Right atrium auricular region (tissue), 2 donors: ENCODE measurements at regions not wholly inside any gene's neighbourhood (a gene's known extent, or its start where the extent isn't known, plus 50 kb on each side); places are given as distances from the start of the nearest gene placed in this dataset.

Experiments used
- DNase-seq: peaks from one replicate; pipeline ENCODE4 v3.0.0-alpha.2; 2019; ENCODE audit warnings: low spot score
- H3K27ac ChIP-seq, 2 donors: fragments of 200-600 bp; sonication (generic); 1 replicate in 1 of 2; 2 replicates in 1 of 2; pipeline ENCODE4 v1.5.1; 2016 to 2019
- H3K27me3 ChIP-seq, 2 donors: fragments of 200-600 bp; sonication (generic); one replicate each; pipeline versions ENCODE4 v1.5.1 to v1.6.0; 2017 to 2019
- H3K36me3 ChIP-seq: fragments of 200-600 bp; sonication (generic); one replicate; pipeline ENCODE4 v1.5.1; 2016
- H3K4me1 ChIP-seq, 2 donors: fragments of 200-600 bp; sonication (generic); one replicate each; pipeline versions ENCODE4 v1.5.1 to v1.6.0; 2017 to 2019
- H3K4me3 ChIP-seq, 2 donors: fragments of 200-600 bp; sonication (generic); 1 replicate in 1 of 2; 2 replicates in 1 of 2; pipeline ENCODE4 v1.5.1; 2017 to 2019; ENCODE audit warnings: mild to moderate bottlenecking in 1 of 2, moderate library complexity in 1 of 2
- H3K9me3 ChIP-seq, 2 donors: fragments of 200-600 bp; sonication (generic); one replicate each; pipeline ENCODE4 v1.5.1; 2019
- TF ChIP-seq, protein P1 (sequence below), 2 donors: fragments of 200-600 bp; sonication (generic); IDR thresholded peaks; one replicate each; pipeline ENCODE4 v1.5.1; 2019; ENCODE audit warnings: antibody characterized with exemption in 2 of 2

DNA sequence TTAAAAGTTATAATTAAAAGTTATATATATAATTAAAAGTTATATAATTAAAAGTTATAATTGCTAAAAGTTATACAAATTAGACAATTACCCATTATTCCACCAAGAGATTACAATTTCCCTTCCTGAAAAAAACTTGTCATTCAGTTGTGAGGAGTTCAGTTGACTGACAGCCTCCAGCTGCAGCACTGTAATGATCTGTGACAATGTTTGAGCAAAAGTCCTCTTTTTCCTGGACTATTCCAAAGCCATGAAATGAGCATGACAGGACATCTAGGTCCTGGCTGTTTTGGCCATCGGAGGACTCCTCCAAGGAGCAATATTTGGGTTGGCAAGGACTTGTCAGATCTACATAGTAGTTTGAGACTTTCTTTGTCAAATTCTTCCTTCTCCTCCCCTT is 258.7 kb upstream of the EDNRB start:
- no peak for DNase-seq
- H3K4me3 ChIP-seq = no peak overlapping the region
- no peaks in the 10 kb centered on the region for H3K27me3 ChIP-seq
- no peaks in the 10 kb centered on the region for H3K36me3 ChIP-seq
- no peaks in the 10 kb centered on the region for H3K9me3 ChIP-seq
- TF ChIP-seq, protein P1, sequence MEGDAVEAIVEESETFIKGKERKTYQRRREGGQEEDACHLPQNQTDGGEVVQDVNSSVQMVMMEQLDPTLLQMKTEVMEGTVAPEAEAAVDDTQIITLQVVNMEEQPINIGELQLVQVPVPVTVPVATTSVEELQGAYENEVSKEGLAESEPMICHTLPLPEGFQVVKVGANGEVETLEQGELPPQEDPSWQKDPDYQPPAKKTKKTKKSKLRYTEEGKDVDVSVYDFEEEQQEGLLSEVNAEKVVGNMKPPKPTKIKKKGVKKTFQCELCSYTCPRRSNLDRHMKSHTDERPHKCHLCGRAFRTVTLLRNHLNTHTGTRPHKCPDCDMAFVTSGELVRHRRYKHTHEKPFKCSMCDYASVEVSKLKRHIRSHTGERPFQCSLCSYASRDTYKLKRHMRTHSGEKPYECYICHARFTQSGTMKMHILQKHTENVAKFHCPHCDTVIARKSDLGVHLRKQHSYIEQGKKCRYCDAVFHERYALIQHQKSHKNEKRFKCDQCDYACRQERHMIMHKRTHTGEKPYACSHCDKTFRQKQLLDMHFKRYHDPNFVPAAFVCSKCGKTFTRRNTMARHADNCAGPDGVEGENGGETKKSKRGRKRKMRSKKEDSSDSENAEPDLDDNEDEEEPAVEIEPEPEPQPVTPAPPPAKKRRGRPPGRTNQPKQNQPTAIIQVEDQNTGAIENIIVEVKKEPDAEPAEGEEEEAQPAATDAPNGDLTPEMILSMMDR (IDR thresholded peaks at IDR 0.05) = no peak
- no peak overlapping the region for H3K27ac ChIP-seq
- H3K4me1 ChIP-seq = no peaks in the 10 kb centered on the region

DNA sequence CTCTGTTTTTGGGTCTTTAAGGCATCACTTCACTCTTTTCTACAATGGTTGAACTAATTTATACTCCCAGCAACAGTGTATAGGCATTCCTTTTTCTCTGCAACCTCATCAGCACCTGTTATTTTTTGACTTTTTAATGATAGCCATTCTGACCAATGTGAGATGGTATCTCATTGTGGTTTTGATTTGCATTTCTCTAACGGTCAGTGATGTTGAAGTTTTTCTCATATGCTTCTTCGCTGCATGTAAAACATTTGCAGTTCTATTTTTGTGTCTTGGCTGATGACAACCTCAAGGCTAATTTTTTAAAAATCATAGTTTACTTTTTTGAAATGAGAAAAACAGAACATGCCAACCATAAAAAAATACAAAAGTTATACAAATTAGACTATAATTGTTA is 258.2 kb upstream of the EDNRB start:
- TF ChIP-seq, protein P1 (IDR thresholded peaks at IDR 0.05) = no peak
- Histone ChIP-seq H3K36me3 (no peaks in the 10 kb centered on the region), H3K4me3 (no peak overlapping the region), H3K27ac (no peak overlapping the region), H3K4me1 (no peaks in the 10 kb centered on the region), H3K9me3 (no peaks in the 10 kb centered on the region), H3K27me3 (no peaks in the 10 kb centered on the region)
- no peak for DNase-seq

DNA sequence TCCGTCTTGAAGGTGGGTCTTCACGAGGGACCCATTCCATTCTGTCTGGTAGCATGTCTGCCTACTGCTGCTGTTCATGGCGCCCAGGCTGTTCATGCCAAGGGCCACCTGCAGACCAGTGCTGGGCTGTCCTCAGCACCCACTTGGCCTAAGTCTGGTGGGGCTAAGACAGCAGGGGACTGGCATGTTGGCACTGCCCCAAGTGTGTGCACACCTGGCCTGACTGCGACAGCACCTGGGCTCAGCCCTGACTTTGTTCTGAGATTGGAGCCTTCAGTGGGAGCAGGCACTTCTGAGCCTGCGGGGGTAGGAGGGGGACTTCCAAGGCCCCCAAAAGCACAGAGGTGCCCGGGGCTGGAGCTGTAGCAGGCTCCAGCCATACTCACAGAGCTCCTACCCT is 250.8 kb upstream of the EDNRB start:
- Histone ChIP-seq H3K4me3 (no peak overlapping the region), H3K36me3 (no peaks in the 10 kb centered on the region), H3K4me1 (no peaks in the 10 kb centered on the region), H3K27ac (no peak overlapping the region), H3K9me3 (no peaks in the 10 kb centered on the region), H3K27me3 (no peaks in the 10 kb centered on the region)
- TF ChIP-seq, protein P1 (IDR thresholded peaks at IDR 0.05) = no peak
- DNase-seq = no peak

DNA sequence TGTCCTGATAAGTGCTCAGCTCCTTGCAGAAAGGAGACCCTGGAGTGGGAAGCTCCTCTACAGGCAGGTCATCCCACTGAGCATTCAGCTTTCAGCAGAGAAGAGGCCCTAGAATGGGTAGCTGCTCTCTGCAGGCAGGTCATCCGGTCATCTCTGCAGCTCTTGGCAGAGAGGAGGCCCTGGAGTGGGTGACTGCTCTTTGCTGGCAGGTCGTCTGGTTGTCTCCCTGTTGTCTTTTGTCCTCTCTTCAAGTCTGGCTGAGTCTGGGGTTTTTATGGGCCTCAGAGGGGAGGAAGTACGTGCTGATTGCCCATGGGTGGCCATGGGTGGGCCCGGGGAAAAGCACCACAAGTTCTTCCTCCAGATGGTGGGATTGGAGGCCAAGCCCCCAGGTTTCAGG is 250.3 kb upstream of the EDNRB start:
- H3K27me3 ChIP-seq = no peaks in the 10 kb centered on the region
- H3K4me1 ChIP-seq = no peaks in the 10 kb centered on the region
- DNase-seq = no peak
- H3K36me3 ChIP-seq = no peaks in the 10 kb centered on the region
- no peak overlapping the region for H3K4me3 ChIP-seq
- H3K27ac ChIP-seq = no peak overlapping the region
- no peaks in the 10 kb centered on the region for H3K9me3 ChIP-seq
- TF ChIP-seq, protein P1 (IDR thresholded peaks at IDR 0.05) = no peak

DNA sequence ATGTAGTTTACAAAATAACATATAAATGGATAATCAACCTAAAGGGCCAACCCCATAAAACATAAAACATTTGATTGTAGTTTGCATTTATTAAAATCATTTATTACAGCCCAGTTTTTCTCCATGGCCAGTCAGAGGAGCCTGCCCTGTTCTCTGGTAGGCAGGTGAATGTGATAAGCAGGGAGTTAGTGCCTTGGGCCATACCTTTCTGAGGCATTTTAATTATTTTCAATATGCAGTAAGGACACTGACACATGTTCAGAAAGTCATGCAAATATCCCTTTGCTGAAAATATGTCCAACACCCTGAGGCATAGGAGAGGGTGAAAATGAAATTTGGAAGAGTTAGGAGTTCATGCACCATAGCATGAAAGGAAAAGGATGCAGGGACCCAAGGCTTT is 242.6 kb upstream of the EDNRB start:
- no peaks in the 10 kb centered on the region for H3K27me3 ChIP-seq
- no peaks in the 10 kb centered on the region for H3K9me3 ChIP-seq
- TF ChIP-seq, protein P1 (IDR thresholded peaks at IDR 0.05) = no peak
- H3K36me3 ChIP-seq = no peaks in the 10 kb centered on the region
- DNase-seq = no peak
- no peak overlapping the region for H3K27ac ChIP-seq
- H3K4me1 ChIP-seq = no peaks in the 10 kb centered on the region
- no peak overlapping the region for H3K4me3 ChIP-seq

DNA sequence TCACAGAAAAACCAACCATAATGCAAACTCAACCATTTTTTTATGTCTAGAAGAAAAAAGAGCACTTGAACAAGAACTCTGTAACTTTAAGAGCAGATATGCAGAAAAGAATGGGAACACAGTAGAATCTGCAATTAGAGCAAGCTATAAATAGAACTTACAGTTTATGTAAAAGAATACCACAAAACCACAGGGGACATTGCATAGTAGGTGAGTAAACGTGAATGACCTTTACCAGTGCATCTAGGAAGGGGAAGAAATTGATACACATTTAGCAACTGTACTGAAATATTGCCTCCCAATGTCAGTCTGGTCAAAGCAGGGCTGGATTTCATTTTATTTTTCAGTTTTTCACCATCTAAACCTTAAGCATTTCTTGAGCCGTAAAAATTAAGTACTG is 242.2 kb upstream of the EDNRB start:
- no peak overlapping the region for H3K27ac ChIP-seq
- H3K4me1 ChIP-seq = no peaks in the 10 kb centered on the region
- H3K4me3 ChIP-seq = no peak overlapping the region
- DNase-seq = no peak
- H3K36me3 ChIP-seq = no peaks in the 10 kb centered on the region
- no peaks in the 10 kb centered on the region for H3K27me3 ChIP-seq
- TF ChIP-seq, protein P1 (IDR thresholded peaks at IDR 0.05) = no peak
- no peaks in the 10 kb centered on the region for H3K9me3 ChIP-seq
